HG02763 (cell line): ENCODE measurements at regions not wholly inside any gene's neighbourhood (a gene's known extent, or its start where the extent isn't known, plus 50 kb on each side); places are given as distances from the start of the nearest gene placed in this dataset.

Source experiments
- ATAC-seq: cut with Tn5 transposase; IDR thresholded peaks from one replicate; pipeline ENCODE4 v1.9.1; 2021; ENCODE audit warnings: mild to moderate bottlenecking, moderate library complexity; ENCODE audit not compliant: unreplicated experiment

GRCh38 chr1:244255426-244255965 is 196.2 kb downstream of the ADSS2 start:
- ATAC-seq, result no peak

- no peak for ATAC-seq
Measured at GRCh38 chr1:244256086-244256676, 195.5 kb downstream of the ADSS2 start.

DNA sequence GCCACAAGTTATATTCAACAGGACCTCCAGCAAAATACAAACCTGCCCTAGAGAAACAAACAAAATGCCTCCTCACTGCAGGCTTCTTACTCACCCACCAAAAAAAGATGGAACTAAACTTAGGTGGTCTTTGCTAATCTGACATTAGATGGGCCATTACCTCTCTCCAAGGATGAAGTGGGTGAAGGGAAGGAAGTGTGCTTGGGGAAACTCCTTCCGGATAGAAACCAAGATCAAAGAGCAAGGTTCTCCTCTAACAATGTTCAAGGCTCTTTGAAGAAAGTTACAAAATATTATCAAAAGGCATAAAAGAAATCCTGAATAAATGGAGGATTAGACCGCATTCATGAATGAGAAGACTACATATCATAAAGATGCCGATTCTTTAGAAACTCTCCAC is 187.5 kb downstream of the ADSS2 start:
- ATAC-seq, result no peak

DNA sequence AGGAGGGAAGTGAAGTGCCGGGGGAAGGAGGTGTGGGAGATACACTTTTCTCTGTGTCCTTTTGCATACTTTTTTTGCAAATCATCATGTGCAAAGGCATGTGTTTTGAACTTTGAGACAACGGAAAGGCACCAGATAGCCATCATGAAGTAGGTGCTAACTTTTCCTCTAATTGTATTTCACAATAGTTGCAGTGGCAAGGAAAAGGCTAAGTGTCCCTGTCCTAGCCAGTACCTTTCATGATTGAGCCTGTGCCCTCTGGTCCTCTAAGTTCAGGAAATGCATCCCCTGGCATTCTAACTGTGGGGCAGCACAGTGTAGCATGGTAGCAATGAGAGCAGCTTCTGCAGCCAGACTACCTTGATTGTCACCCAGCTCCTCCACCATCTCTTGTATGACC is 186.2 kb downstream of the ADSS2 start:
- ATAC-seq, result no peak

DNA sequence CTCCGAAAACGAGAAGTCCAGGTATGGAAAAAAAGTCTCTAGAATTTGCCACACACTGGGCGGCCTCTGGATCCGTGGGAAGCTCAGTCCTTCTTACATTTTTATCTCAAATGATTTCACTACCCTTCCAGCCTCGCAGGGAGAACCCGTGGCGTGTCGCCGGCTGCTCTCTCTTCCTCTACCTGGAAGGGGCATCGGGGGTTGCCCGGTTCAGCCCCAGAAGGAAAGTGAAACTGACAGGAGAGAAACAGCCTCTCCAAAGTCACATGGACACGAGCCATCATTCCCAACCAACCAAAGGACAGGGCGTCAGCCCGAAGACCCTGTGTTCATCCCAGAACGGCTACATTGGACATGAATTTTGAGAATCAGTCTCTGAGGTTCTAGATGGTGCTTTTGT is 182.5 kb downstream of the ADSS2 start:
- no peak for ATAC-seq

DNA sequence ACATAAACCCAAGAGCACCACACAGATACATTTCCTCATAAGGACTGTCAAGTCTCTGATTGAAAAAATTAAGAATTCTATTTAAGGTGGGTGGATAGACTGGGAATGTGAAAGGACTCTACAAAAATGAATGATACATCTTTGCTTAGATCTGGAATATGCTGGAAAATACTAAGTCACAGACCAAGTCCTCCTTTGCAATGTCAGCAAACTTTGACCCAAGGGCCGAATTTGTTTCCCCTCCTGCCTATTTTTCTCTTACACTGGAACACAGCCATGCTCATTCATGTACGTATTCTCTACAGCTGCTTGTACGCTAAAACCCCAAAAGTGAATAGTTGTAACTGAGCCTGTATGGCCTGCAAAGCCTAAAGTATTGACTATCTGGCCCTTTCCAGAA is 180.7 kb downstream of the ADSS2 start:
- ATAC-seq, result no peak

DNA sequence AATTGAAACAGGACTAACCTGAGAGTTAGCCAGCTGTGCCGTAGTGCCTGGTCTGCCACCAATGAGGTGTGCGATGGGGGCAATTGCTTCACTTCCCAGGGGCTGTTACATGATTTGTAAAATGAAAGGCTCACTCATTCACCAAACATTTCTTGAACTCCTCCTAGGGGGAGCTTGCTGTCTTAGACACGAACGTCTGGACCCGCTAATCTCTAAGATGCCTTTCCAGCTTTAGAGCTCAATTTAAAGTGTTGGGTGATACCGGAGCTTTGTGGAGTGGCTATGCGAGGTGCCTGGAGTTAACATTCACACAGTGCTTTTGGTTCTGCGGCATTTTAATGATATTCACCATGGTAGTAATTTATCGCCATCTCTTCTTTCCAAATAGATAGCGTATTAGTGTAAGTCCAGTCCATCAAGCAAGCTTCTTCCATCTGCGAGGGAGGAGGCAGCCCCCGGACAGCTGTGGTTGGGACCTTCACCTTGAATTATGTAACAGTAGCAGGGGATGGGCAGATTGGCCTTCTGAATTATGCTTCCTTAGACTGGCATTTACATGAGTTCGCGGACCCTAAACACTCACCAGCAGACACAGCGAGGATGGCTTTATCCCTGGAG is 179.9 kb downstream of the ADSS2 start:
- ATAC-seq, result no peak

DNA sequence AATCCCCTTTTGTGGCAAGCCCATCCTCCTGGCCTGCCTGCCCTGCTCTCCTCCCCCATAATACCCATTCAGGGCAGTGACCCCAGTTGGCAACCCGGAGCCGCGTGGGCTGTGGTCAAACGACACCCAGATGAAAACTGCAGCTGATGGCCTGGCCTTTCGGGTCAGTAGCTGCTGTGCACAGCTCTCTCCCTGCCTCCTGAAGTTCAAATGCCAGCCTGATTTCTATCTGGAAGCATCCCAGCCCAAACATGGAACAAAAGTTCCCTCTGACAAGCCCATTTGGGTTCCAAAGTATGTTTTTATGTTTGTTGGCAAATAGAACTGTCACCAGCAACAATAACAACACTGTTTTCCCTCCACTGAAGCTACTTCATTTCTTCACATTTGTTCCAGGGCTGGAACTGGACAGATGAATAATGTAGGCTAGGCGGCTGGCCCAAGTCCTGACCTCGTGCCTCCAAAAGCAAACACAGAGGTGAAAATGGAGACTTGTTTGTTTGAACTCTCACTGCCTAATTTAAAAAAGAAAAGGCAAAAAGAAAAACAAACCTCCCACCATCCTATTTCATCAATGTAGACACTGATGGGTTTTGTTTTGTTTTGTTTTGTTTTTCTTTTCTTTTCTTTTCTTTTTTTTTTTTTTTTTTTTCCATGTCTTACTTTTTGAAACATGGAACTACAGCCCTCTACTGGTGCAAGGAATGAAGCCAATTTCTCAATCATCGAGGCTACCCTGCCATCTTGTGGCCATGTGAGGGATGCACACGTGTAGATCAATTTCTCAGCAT is 179.0 kb downstream of the ADSS2 start:
- ATAC-seq, result peak; percentile 86

DNA sequence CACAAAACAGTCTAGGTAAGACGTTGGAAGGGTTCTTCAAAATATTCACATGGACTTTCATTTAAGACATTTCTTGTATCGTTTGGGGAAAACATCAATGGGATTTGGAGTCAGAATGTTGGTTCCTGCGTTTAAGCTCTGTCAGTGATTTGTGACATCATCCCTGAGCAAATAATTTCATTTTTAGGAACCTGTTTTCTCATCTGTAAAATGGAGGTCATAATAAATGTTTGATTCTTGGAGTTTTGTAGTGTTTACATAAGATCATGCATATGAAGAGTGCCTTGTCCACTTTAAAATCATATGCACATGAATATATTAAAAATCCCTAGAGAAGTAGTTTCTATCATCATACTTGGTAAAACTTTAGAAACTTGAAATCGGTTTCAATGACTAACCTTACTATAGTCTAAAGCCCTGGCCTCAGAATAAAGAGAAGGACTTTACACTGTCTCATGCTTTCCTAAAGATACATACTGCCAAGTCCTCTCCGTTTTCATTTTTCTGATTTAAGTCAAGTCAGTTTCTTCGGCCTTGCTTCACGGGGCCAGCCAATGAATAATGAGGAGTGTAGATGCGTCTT is 178.4 kb downstream of the ADSS2 start:
- no peak for ATAC-seq

GRCh38 chr1:244273845-244274619 is 177.7 kb downstream of the ADSS2 start:
- ATAC-seq, result no peak

GRCh38 chr1:244276646-244277045 is 175.1 kb downstream of the ADSS2 start:
- ATAC-seq, result no peak

GRCh38 chr1:244280201-244280600 is 171.5 kb downstream of the ADSS2 start:
- ATAC-seq, result no peak

- ATAC-seq, result no peak
Measured at GRCh38 chr1:244280859-244281258, 170.8 kb downstream of the ADSS2 start.

DNA sequence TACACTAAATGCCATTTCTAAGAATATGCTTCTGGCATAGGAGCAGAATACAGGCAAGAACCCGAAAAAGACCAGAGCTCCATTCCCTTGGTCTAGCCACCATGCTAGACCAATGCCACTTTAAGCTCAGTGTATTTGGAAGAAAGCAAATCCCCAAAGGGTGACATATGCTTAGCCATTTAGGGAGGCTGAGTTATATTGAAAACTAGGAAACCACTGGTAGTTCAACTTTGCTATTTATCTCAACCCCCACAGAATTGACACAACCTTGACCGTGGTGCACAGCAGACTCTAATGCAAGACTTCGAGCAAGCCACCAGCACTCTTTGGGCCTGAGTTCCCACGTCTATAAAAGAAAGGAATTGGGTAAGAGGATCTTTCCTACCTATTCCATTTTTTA is 167.9 kb downstream of the ADSS2 start:
- ATAC-seq, result no peak

- no peak for ATAC-seq
Measured at GRCh38 chr1:244284641-244285156, 167.0 kb downstream of the ADSS2 start.

DNA sequence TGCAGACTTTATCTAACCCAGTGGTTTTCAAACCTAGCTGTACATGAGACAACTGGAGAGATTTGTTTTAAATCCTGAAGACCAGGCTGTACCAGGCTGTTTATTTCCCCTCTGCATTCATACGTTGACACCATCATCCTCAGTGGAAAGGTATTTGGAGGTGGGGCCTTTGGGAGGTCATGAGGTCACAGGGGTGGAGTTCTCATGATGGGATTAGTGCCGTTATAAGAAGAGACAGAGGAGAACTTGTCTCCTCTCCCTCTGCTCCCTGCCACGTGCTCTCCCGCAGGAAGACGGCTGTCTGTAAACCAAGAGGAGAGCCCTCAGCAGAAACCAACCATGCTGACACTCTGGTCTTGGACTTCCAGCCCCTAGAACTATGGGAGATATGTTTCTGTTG is 165.4 kb downstream of the ADSS2 start:
- ATAC-seq, result no peak

- ATAC-seq, result no peak
Measured at GRCh38 chr1:244287726-244288125, 164.0 kb downstream of the ADSS2 start.

DNA sequence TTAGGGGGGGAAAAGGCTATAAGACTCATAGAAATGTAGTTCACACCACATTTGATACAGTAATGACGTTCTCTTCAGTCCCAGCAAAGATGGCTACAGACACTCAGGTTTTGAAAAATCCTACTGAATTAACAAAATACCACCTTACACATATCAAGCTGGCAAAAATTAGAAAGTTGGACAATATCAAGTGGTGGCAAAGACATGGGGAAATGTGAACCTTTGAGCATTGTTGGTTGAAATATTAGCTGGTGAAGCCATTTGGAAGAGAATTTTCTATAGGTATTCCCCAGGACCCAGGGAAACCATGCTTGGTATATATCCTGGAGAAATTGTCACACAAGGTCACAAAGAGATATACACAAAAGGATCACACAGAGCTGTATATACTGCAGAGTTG is 163.0 kb downstream of the ADSS2 start:
- no peak for ATAC-seq

- no peak for ATAC-seq
Measured at GRCh38 chr1:244289991-244290785, 161.5 kb downstream of the ADSS2 start.
